OCI-LY7 (cell line): ENCODE measurements at regions not wholly inside any gene's neighbourhood (a gene's known extent, or its start where the extent isn't known, plus 50 kb on each side); places are given as distances from the start of the nearest gene placed in this dataset.

Experiments
- BruUV-seq: library from RNA; stranded (reverse); fragments of 400-500 nt; replicated peaks from 2 replicates; lab custom pipeline; 2021; lab: Mats Ljungman, UMichigan
- CTCF ChIA-PET: fragments of 300-600 bp; sonication (Branson Sonifier 250); formaldehyde crosslinking; loops from one replicate; lab custom pipeline; 2022; ENCODE audit warnings: antibody characterized with exemption; ENCODE audit not compliant: unreplicated experiment; lab: Charles Lee
- POLR2A ChIA-PET: fragments of 300-600 bp; sonication (Branson Sonifier 250); formaldehyde crosslinking; loops from one replicate; lab custom pipeline; 2022; ENCODE audit warnings: antibody characterized with exemption; lab: Charles Lee
- DNase-seq: peaks from one replicate; pipeline ENCODE4 v3.0.0-alpha.2; 2015; ENCODE audit warnings: low spot score
- H2AFZ ChIP-seq: fragments of 200-600 bp; sonication (generic), shearing (Covaris generic); 2 replicates; pipeline ENCODE4 v1.6.1; 2014; ENCODE audit warnings: mild to moderate bottlenecking, antibody characterized with exemption, low read length, moderate library complexity
- H3K27ac ChIP-seq: fragments of 200-600 bp; sonication (generic); 2 replicates; pipeline ENCODE4 v1.5.1; 2014; ENCODE audit warnings: mixed run types, low read depth, mild to moderate bottlenecking, moderate library complexity, low read length, inconsistent platforms; ENCODE audit not compliant: poor library complexity, severe bottlenecking
- H3K36me3 ChIP-seq: fragments of 200-600 bp; sonication (generic); 2 replicates; pipeline ENCODE4 v1.6.1; 2014; ENCODE audit warnings: mild to moderate bottlenecking, antibody characterized with exemption, low read length, moderate library complexity, mixed read lengths; ENCODE audit not compliant: insufficient read depth
- H3K4me1 ChIP-seq: fragments of 200-600 bp; sonication (generic); 2 replicates; pipeline ENCODE4 v1.5.1; 2014; ENCODE audit warnings: mild to moderate bottlenecking, low read length; ENCODE audit not compliant: insufficient read depth, poor library complexity, severe bottlenecking
- H3K4me2 ChIP-seq: fragments of 200-600 bp; sonication (generic); 2 replicates; pipeline ENCODE4 v1.6.1; 2014; ENCODE audit warnings: mild to moderate bottlenecking, low read length
- H3K4me3 ChIP-seq: fragments of 200-600 bp; sonication (generic); 2 replicates; pipeline ENCODE4 v1.5.1; 2014; ENCODE audit warnings: mild to moderate bottlenecking, low read depth, low read length; ENCODE audit not compliant: poor library complexity, severe bottlenecking
- H3K79me2 ChIP-seq: fragments of 200-600 bp; sonication (generic); 2 replicates; pipeline ENCODE4 v1.6.1; 2016; ENCODE audit warnings: low read depth, mild to moderate bottlenecking, low read length, moderate library complexity, mixed read lengths; ENCODE audit not compliant: insufficient read depth
- H3K9me2 ChIP-seq: fragments of 200-600 bp; sonication (generic); 2 replicates; pipeline ENCODE4 v1.6.1; 2016; ENCODE audit warnings: mild to moderate bottlenecking, low read length, mixed read lengths; ENCODE audit not compliant: insufficient read depth
- H3K9me3 ChIP-seq: fragments of 200-600 bp; sonication (generic); 2 replicates; pipeline ENCODE4 v1.6.1; 2014; ENCODE audit warnings: mild to moderate bottlenecking, mixed run types, low read length, mixed read lengths
- H4K20me1 ChIP-seq: fragments of 200-600 bp; sonication (generic); 2 replicates; pipeline ENCODE4 v1.6.1; 2014; ENCODE audit warnings: mild to moderate bottlenecking, antibody characterized with exemption, low read length, moderate library complexity, mixed read lengths; ENCODE audit not compliant: insufficient read depth
- EZH2phosphoT487 ChIP-seq: fragments of 200-600 bp; sonication (generic); IDR thresholded peaks from 2 replicates; pipeline ENCODE4 v1.6.1; 2018; ENCODE audit warnings: low read depth, borderline replicate concordance, mild to moderate bottlenecking, mixed run types, antibody characterized with exemption, low read length, moderate library complexity, mixed read lengths
- intact Hi-C: fragments of 100-400 bp; cut with micrococcal nuclease; formaldehyde crosslinking; loops from one replicate; pipeline ENCODE4 v1.10.0; 2022; ENCODE audit not compliant: unreplicated experiment
- TF ChIP-seq, protein P1 (sequence below): fragments of 200-600 bp; sonication (generic); conservative IDR thresholded peaks from 2 replicates; pipeline ENCODE4 v1.5.1; 2014; ENCODE audit warnings: mild to moderate bottlenecking, antibody characterized with exemption, low read length, moderate library complexity, mixed read lengths

DNA sequence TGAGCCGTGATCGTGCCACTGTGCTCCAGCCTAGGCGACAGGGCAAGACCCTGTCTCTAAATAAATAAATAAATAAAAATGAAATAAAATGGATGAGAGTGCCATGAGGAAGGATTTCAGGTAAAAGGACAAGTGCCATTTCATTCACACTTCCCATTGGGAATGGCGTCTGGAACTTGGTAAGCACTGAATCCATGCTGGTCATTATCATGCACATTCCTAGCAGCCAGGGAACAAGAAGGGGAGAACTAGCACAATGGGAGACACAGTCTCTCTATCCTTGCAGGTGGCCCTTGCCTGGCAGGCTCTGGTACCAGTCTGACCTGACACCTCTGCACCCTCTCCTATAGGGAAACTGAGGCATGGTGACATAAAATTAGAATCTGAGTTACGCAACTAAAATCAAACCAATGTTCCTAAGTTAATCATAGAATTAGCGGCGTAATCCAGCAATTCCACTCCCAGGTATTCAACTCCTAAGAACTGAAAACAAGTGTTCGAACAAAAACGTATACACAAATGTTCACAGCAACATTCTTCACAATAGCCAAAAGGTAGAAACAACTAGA is 70.8 kb upstream of the MFGE8 start:
- Histone ChIP-seq H3K79me2 (no peaks in the 10 kb centered on the region), H3K9me2 (no peaks in the 10 kb centered on the region), H3K4me1 (peaks cover 17% of the 10 kb centered on the region), H3K36me3 (no peaks in the 10 kb centered on the region), H3K4me3 (no peak overlapping the region), H3K27ac (no peak overlapping the region), H2AFZ (no peak overlapping the region), H3K9me3 (no peaks in the 10 kb centered on the region), H3K4me2 (no peak overlapping the region), H4K20me1 (no peaks in the 10 kb centered on the region)
- TF ChIP-seq, protein P1, sequence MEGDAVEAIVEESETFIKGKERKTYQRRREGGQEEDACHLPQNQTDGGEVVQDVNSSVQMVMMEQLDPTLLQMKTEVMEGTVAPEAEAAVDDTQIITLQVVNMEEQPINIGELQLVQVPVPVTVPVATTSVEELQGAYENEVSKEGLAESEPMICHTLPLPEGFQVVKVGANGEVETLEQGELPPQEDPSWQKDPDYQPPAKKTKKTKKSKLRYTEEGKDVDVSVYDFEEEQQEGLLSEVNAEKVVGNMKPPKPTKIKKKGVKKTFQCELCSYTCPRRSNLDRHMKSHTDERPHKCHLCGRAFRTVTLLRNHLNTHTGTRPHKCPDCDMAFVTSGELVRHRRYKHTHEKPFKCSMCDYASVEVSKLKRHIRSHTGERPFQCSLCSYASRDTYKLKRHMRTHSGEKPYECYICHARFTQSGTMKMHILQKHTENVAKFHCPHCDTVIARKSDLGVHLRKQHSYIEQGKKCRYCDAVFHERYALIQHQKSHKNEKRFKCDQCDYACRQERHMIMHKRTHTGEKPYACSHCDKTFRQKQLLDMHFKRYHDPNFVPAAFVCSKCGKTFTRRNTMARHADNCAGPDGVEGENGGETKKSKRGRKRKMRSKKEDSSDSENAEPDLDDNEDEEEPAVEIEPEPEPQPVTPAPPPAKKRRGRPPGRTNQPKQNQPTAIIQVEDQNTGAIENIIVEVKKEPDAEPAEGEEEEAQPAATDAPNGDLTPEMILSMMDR = no peak
- TF ChIP-seq EZH2phosphoT487 = no peak
- CTCF ChIA-PET = no interaction called here
- no peak for DNase-seq
- no TSS peak for BruUV-seq
- POLR2A ChIA-PET = no interaction called here
- intact Hi-C loops = loop anchor here (2.0 kb wide), 1 partner anchor 19 kb away; no protein-coding TSS in a partner anchor

DNA sequence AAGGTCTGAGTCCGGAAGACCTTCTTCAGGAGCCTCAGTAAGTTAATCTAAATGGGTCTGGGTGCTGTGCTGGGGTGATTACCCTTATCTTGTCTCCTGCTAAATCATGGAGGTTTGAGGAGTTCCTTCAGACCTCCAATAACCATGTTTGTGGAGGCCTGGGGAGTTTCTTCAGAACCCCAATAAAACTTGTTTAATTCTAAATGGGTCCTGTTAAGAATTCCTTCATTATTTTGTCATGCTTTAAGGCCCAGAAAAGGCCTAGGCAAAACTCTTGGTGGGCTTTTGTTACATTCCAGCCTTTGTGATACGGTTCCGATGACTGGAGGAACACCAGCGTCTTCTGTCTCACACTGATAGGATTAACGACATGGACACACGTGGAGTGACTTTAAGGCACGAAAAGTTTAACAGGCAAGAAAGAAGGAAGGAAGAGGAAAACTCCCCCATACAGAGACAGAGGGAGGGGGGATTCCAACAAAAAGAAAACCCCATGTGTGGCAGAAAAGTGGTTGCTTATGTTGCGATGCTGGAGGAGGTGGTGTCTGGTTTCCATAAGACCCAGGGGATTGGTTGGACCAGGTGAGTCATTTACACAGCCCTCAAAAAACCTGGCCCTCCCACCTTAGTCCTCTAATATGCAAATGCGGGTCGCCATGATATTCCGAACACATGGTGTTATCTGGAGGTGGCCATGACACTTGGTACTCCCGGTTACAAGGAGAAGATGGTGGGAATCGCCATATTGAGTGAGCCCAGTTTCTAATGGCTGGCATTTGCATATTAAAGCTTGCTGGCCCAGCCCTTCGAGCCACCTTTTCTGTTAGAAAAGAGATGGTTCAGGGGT is 72.6 kb upstream of the MFGE8 start:
- H3K4me1 ChIP-seq = peaks cover 17% of the 10 kb centered on the region
- no peaks in the 10 kb centered on the region for H4K20me1 ChIP-seq
- no peaks in the 10 kb centered on the region for H3K79me2 ChIP-seq
- no peaks in the 10 kb centered on the region for H3K9me3 ChIP-seq
- TF ChIP-seq, protein P1 = no peak
- no peak for TF ChIP-seq EZH2phosphoT487
- H3K9me2 ChIP-seq = no peaks in the 10 kb centered on the region
- no peak overlapping the region for H3K4me3 ChIP-seq
- POLR2A ChIA-PET = interaction anchor here (1.0 kb wide), 1 partner anchor 14 kb away, joined by 3 read pairs; no protein-coding TSS in a partner anchor
- BruUV-seq = no TSS peak
- no peaks in the 10 kb centered on the region for H3K36me3 ChIP-seq
- intact Hi-C loops = no loop called here
- no peak overlapping the region for H3K4me2 ChIP-seq
- no peak overlapping the region for H3K27ac ChIP-seq
- CTCF ChIA-PET = no interaction called here
- H2AFZ ChIP-seq = no peak overlapping the region
- DNase-seq = no peak
